ENCODE measurements at regions not wholly inside any gene's neighbourhood (a gene's known extent, or its start where the extent isn't known, plus 50 kb on each side); places are given as distances from the start of the nearest gene placed in this dataset.

DNA sequence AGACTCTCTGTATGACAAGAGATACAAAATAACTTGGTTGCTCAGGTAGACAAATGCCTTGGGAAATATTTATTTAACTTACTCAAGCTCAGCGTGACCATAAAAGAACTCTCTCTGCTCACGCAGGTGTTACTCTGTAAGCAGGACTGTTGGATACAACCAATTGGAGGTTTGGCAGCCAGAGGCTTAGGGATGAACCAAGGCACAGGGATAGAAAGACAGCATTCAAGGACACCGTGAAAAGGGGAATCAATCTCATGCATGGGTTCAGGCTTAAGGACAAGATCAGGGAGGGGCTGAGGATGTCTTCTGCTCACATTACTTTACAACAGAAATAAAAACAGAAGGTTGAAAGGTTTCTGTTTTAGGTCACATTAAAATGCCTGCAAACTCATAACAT, 389.0 kb upstream of the BRINP1 start:
- H3K4me1 ChIP-seq (ENCODE audit: control insufficient read depth, insufficient read depth, low read length, poor library complexity, severe bottlenecking), result no peaks in the 10 kb centered on the region
- H3K27ac ChIP-seq (ENCODE audit: low read depth, low read length, severe bottlenecking), result no peak overlapping the region
- no peak overlapping the region for H3K4me3 ChIP-seq (ENCODE audit: extremely low read depth, insufficient read depth, low read length, poor library complexity, severe bottlenecking)
- no peaks in the 10 kb centered on the region for H3K36me3 ChIP-seq (ENCODE audit: control insufficient read depth, insufficient read depth, low read length)
- WGBS, 2 experiments (ENCODE audit: insufficient coverage in 2 of 2), result 82 to 100% methylated on average over 1 to 2 of the region's 3 CpGs
- no peaks in the 10 kb centered on the region for H3K9me3 ChIP-seq (ENCODE audit: control insufficient read depth, low read length)

DNA sequence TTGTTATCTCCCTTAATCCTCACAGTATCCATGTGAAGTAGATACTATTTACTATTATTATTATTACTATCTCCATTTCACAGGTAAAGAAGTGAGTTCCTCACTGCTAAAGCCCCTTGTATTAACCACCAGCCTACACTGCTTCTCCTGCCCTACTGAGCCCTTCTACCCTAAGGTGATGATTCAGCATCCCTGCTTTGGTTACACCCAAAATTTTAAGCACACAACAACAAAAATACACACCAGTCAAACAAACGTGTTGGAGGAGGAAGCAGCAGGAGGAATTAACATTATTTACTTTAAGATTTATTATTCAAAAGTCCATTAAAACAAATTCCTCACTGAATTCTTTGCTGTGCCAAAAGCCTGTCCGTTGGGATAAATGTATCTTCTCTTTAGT, 370.2 kb upstream of the BRINP1 start:
- peaks cover 3% of the 10 kb centered on the region for H3K9me3 ChIP-seq (ENCODE audit: control insufficient read depth, low read length)
- H3K4me1 ChIP-seq (ENCODE audit: control insufficient read depth, insufficient read depth, low read length, poor library complexity, severe bottlenecking), result peaks cover 12% of the 10 kb centered on the region
- H3K27ac ChIP-seq (ENCODE audit: low read depth, low read length, severe bottlenecking), result no peak overlapping the region
- H3K36me3 ChIP-seq (ENCODE audit: control insufficient read depth, insufficient read depth, low read length), result no peaks in the 10 kb centered on the region
- no CpG with 5 or more reads among the region's 2 CpGs for WGBS, 2 experiments (ENCODE audit: insufficient coverage in 2 of 2)
- H3K4me3 ChIP-seq (ENCODE audit: extremely low read depth, insufficient read depth, low read length, poor library complexity, severe bottlenecking), result no peak overlapping the region

DNA sequence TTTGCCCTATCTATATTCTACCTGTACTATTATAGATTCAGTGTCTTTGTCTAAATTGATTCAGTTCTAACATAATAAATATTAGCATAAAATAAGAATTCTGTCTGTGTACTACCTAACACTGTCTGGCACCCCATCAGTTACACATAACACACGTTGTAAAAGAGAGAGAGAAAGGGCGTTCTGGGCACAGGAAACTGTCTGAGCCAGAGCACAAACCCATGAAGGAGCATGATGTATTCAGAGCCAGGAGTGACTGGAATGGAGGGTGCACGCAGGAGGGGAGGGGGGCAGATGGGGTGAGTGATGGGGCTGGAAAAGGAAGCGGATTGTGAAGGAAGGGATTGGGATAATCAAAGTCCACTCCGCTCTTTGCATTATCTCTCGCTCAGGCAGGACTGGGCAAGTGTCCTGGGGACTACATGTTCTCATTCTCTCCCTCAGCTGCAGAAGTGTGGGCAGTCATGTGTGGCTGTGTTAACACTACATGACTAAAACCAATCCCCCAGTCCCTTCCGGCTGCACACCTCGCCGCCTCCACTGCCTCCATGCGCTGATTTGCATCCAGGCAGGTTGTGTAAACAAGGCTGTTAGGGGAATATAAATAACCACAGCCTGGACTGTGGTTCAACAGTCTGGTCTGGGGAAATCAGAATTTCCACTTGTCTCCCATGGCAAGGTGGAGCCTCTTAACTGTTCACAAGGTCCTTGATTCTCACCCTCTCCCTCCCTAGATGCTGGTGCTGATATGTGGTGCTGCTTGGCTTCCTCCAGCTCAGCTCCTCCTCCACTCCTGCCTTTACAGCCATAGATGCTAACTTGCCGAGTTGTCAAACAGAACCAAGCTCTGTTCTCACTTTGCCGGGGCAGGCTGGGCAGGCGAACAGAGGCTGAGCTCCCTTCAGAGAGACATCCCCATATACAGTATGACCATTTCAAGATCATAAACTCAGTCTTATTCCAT, 367.5 kb upstream of the BRINP1 start:
- Histone ChIP-seq H3K36me3 (ENCODE audit: control insufficient read depth, insufficient read depth, low read length) (no peaks in the 10 kb centered on the region), H3K27ac (ENCODE audit: low read depth, low read length, severe bottlenecking) (no peak overlapping the region), H3K4me3 (ENCODE audit: extremely low read depth, insufficient read depth, low read length, poor library complexity, severe bottlenecking) (no peak overlapping the region), H3K4me1 (ENCODE audit: control insufficient read depth, insufficient read depth, low read length, poor library complexity, severe bottlenecking) (peaks cover 12% of the 10 kb centered on the region), H3K9me3 (ENCODE audit: control insufficient read depth, low read length) (no peaks in the 10 kb centered on the region)
- WGBS, 2 experiments (ENCODE audit: insufficient coverage in 2 of 2), result 86 to 92% methylated on average over 8 of the region's 13 CpGs

- Histone ChIP-seq H3K36me3 (ENCODE audit: control insufficient read depth, insufficient read depth, low read length) (no peaks in the 10 kb centered on the region), H3K9me3 (ENCODE audit: control insufficient read depth, low read length) (no peaks in the 10 kb centered on the region), H3K27ac (ENCODE audit: low read depth, low read length, severe bottlenecking) (no peak overlapping the region), H3K4me3 (ENCODE audit: extremely low read depth, insufficient read depth, low read length, poor library complexity, severe bottlenecking) (no peak overlapping the region), H3K4me1 (ENCODE audit: control insufficient read depth, insufficient read depth, low read length, poor library complexity, severe bottlenecking) (no peaks in the 10 kb centered on the region)
- WGBS, 2 experiments (ENCODE audit: insufficient coverage in 2 of 2), result 80 to 100% methylated on average over 1 to 5 of the region's 5 CpGs
Measured at GRCh38 chr9:119727988-119728387, 358.8 kb upstream of the BRINP1 start.

- H3K36me3 ChIP-seq (ENCODE audit: control insufficient read depth, insufficient read depth, low read length), result no peaks in the 10 kb centered on the region
- no peaks in the 10 kb centered on the region for H3K4me1 ChIP-seq (ENCODE audit: control insufficient read depth, insufficient read depth, low read length, poor library complexity, severe bottlenecking)
- WGBS, 2 experiments (ENCODE audit: insufficient coverage in 2 of 2), result 83 to 96% methylated on average over 3 of the region's 3 CpGs
- H3K9me3 ChIP-seq (ENCODE audit: control insufficient read depth, low read length), result no peaks in the 10 kb centered on the region
- no peak overlapping the region for H3K4me3 ChIP-seq (ENCODE audit: extremely low read depth, insufficient read depth, low read length, poor library complexity, severe bottlenecking)
- H3K27ac ChIP-seq (ENCODE audit: low read depth, low read length, severe bottlenecking), result no peak overlapping the region
Measured at GRCh38 chr9:119726035-119726434, 356.8 kb upstream of the BRINP1 start.

DNA sequence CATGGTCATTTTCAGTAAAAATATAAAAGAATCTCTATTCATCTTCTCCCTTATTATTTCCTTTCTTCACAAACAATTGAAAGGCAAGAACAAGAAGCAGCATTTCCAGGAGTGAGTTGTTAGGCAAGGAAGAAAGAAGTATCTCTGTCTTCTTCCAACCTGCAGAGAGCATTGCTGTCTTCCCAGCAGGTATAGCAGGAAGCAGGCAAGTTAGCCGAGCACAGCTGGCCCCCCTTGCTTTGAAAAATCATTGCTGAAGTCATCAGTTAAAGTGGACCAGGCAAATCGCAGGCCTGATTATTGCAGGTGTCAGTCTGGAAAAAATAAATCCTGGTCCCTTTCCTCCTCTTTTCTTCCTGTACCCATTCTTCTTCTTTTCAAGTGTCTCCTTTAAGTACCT, 353.1 kb upstream of the BRINP1 start:
- Histone ChIP-seq H3K36me3 (ENCODE audit: control insufficient read depth, insufficient read depth, low read length) (no peaks in the 10 kb centered on the region), H3K4me3 (ENCODE audit: extremely low read depth, insufficient read depth, low read length, poor library complexity, severe bottlenecking) (no peak overlapping the region), H3K9me3 (ENCODE audit: control insufficient read depth, low read length) (no peaks in the 10 kb centered on the region), H3K4me1 (ENCODE audit: control insufficient read depth, insufficient read depth, low read length, poor library complexity, severe bottlenecking) (peaks cover 4% of the 10 kb centered on the region), H3K27ac (ENCODE audit: low read depth, low read length, severe bottlenecking) (no peak overlapping the region)
- WGBS, 2 experiments (ENCODE audit: insufficient coverage in 2 of 2), result 44 to 54% methylated on average over 2 of the region's 2 CpGs

- H3K36me3 ChIP-seq (ENCODE audit: control insufficient read depth, insufficient read depth, low read length), result no peaks in the 10 kb centered on the region
- no peak overlapping the region for H3K4me3 ChIP-seq (ENCODE audit: extremely low read depth, insufficient read depth, low read length, poor library complexity, severe bottlenecking)
- WGBS, 2 experiments (ENCODE audit: insufficient coverage in 2 of 2), result no CpG with 5 or more reads among the region's 1 CpG
- H3K4me1 ChIP-seq (ENCODE audit: control insufficient read depth, insufficient read depth, low read length, poor library complexity, severe bottlenecking), result no peaks in the 10 kb centered on the region
- no peak overlapping the region for H3K27ac ChIP-seq (ENCODE audit: low read depth, low read length, severe bottlenecking)
- no peaks in the 10 kb centered on the region for H3K9me3 ChIP-seq (ENCODE audit: control insufficient read depth, low read length)
Measured at GRCh38 chr9:119712325-119712724, 343.1 kb upstream of the BRINP1 start.

GRCh38 chr9:119709431-119709830, 340.2 kb upstream of the BRINP1 start:
- no peak overlapping the region for H3K27ac ChIP-seq (ENCODE audit: low read depth, low read length, severe bottlenecking)
- H3K36me3 ChIP-seq (ENCODE audit: control insufficient read depth, insufficient read depth, low read length), result no peaks in the 10 kb centered on the region
- no CpG with 5 or more reads among the region's 2 CpGs for WGBS, 2 experiments (ENCODE audit: insufficient coverage in 2 of 2)
- no peak overlapping the region for H3K4me3 ChIP-seq (ENCODE audit: extremely low read depth, insufficient read depth, low read length, poor library complexity, severe bottlenecking)
- no peaks in the 10 kb centered on the region for H3K9me3 ChIP-seq (ENCODE audit: control insufficient read depth, low read length)
- no peaks in the 10 kb centered on the region for H3K4me1 ChIP-seq (ENCODE audit: control insufficient read depth, insufficient read depth, low read length, poor library complexity, severe bottlenecking)

GRCh38 chr9:119707228-119707845, 338.1 kb upstream of the BRINP1 start:
- Histone ChIP-seq H3K4me3 (ENCODE audit: extremely low read depth, insufficient read depth, low read length, poor library complexity, severe bottlenecking) (no peak overlapping the region), H3K27ac (ENCODE audit: low read depth, low read length, severe bottlenecking) (no peak overlapping the region), H3K9me3 (ENCODE audit: control insufficient read depth, low read length) (no peaks in the 10 kb centered on the region), H3K4me1 (ENCODE audit: control insufficient read depth, insufficient read depth, low read length, poor library complexity, severe bottlenecking) (no peaks in the 10 kb centered on the region), H3K36me3 (ENCODE audit: control insufficient read depth, insufficient read depth, low read length) (no peaks in the 10 kb centered on the region)
- 80 to 83% methylated on average over 1 to 2 of the region's 4 CpGs for whole genome bisulfite sequencing, 2 experiments (ENCODE audit: insufficient coverage in 2 of 2)

DNA sequence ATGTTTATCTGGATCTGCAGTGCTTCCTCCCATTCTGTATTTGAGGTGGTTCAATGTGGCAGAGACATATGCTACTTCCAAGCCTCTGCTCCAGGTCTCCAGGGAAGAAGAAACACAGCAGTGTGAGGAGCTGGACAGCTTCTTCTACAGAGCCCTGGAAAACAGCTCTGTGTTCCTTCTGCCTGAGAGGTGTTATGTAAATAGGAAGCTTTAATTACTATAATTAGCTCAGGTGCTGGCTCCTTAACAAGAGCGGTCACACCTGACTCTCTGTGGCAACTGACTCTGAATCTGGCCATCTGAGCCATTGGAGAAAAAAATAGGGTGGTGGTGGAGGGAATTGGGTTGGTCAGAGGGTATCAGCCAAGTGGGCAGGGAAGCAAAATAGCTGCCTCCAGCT, 332.4 kb upstream of the BRINP1 start:
- Histone ChIP-seq H3K4me1 (ENCODE audit: control insufficient read depth, insufficient read depth, low read length, poor library complexity, severe bottlenecking) (no peaks in the 10 kb centered on the region), H3K27ac (ENCODE audit: low read depth, low read length, severe bottlenecking) (no peak overlapping the region), H3K36me3 (ENCODE audit: control insufficient read depth, insufficient read depth, low read length) (no peaks in the 10 kb centered on the region), H3K4me3 (ENCODE audit: extremely low read depth, insufficient read depth, low read length, poor library complexity, severe bottlenecking) (no peak overlapping the region), H3K9me3 (ENCODE audit: control insufficient read depth, low read length) (no peaks in the 10 kb centered on the region)
- WGBS, 2 experiments (ENCODE audit: insufficient coverage in 2 of 2), result 73 to 82% methylated on average over 1 of the region's 1 CpG

DNA sequence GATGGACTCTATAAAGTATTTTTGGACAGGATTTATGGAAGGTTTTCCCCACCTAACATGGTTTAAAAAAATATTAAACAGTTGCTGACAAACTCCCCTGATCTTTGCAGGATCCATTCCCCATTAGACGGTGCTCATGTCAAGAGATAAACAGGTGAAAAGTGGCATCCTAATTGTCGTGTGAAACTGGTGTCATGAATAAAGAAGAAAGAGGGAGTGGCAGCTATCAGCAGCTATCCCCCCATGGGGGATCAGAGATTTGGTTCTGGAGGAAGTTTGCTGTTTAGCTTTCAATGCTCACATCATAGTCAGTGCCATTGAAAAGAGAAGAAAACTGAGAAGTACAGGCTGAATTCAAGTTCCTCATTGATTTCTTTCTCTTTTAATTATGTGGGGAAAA, 329.3 kb upstream of the BRINP1 start:
- Histone ChIP-seq H3K36me3 (ENCODE audit: control insufficient read depth, insufficient read depth, low read length) (no peaks in the 10 kb centered on the region), H3K4me3 (ENCODE audit: extremely low read depth, insufficient read depth, low read length, poor library complexity, severe bottlenecking) (no peak overlapping the region), H3K27ac (ENCODE audit: low read depth, low read length, severe bottlenecking) (no peak overlapping the region), H3K4me1 (ENCODE audit: control insufficient read depth, insufficient read depth, low read length, poor library complexity, severe bottlenecking) (no peaks in the 10 kb centered on the region), H3K9me3 (ENCODE audit: control insufficient read depth, low read length) (no peaks in the 10 kb centered on the region)
- 40% methylated on average over 1 of the region's 2 CpGs for whole genome bisulfite sequencing, 2 experiments (ENCODE audit: insufficient coverage in 2 of 2)

Measured in mesodermal cell (in vitro differentiated cells).